HG02798 (cell line): ENCODE measurements at regions not wholly inside any gene's neighbourhood (a gene's known extent, or its start where the extent isn't known, plus 50 kb on each side); places are given as distances from the start of the nearest gene placed in this dataset.

Experiments
- ATAC-seq: cut with Tn5 transposase; IDR thresholded peaks from one replicate; pipeline ENCODE4 v1.9.1; 2021; ENCODE audit warnings: mild to moderate bottlenecking; ENCODE audit not compliant: unreplicated experiment, poor library complexity

DNA sequence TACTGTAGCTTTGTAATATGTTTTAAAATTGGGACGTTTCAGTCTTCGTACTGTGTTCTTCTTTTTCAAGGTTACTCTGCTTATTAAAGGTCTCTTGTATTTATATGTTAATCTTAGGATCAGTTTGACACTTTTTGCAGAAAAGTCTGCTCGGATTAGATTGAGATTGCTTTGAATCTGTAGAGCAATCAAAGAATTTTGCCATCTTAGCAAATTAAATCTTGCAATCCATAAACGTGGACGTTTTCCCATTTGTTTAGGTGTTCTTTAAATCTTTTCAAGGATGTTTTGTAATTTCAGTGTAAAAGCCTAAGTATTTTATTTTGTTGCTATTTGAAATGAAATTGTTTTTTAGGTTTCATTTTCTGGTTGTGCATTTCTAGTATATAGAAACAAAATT, 78.0 kb upstream of the GTSF1L start:
- ATAC-seq, result no peak

DNA sequence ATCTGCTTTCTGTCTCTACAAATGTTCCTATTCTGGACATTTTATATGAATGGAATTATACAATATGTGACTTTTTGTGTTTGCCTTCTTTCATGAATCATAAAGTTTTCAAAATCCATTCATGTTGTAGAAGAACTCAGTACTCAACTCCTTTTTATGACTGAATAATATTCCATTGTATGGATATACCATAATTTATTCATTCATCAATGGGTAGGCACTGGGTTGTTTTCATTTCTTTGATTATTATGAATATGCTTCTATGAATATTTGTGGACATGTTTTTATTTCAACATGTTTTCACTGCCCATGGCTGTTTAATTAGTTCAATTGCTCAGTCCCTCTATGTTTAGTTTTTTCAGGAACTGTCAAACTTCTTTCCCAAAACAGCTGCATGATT, 76.5 kb upstream of the GTSF1L start:
- no peak for ATAC-seq

DNA sequence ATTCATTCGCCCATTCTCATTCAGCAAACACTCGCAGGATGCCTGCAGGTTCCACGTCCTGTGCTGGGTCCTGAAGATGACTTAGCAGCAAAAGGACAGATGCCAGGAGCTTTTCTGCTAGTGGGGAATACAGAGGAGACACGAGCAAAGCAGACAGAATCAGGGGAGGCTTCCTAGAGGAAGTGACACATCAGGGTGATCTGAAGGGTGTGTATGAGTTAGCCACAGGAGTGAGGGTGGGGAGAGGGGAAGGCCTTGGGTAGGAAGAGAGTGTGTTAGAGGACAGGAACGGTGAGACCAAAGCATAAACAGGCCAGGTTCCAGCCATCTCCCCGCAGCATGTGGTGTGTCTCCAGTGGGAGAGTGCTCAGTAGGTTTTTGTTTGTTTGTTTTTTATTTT, 73.4 kb upstream of the GTSF1L start:
- no peak for ATAC-seq

DNA sequence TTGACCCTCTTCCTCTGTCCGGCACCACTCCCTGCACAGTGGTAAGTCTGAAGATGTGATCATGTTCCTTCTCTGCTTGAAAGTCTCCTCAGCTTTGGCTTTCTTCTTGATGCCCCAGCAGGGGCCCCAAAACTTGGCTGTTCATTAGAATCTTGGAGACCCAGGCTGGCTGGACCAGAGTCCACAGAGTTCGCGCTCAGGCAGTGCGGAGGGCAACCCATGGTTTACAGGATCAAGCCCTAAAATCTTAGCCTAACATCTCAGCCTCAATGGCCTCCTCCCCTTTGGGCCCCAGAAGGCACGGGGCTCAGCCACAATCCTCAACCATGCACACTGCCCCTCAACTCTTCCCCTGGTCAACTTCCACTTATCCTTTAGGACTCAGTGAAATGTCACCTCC, 72.9 kb upstream of the GTSF1L start:
- no peak for ATAC-seq

DNA sequence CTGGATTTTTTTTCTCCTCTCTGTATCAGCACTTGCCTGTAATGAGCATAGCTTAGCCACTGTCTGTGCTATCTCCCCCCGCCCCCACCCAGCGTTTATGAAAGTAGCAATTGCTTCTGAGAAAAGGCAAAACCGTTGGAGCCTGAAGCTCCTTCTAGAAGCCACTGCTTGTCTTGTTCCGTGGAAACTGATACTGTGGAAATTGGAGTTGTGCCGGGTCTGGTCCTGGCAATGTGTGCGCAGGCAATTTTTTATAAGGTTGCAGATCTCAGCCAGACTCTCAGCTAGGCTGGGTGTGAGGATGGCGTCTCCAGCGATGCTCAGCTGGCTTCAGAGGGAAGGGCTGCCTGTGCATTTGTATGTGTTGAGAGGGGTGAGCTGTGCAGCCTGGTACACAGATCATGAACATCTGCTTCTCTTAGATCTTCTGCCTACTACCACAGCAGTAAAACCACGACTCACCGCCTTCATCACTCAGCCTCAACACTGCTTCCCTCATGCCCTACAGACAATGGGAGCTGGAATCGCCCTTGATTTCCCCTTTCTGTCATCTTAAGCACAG, 72.4 kb upstream of the GTSF1L start:
- no peak for ATAC-seq

DNA sequence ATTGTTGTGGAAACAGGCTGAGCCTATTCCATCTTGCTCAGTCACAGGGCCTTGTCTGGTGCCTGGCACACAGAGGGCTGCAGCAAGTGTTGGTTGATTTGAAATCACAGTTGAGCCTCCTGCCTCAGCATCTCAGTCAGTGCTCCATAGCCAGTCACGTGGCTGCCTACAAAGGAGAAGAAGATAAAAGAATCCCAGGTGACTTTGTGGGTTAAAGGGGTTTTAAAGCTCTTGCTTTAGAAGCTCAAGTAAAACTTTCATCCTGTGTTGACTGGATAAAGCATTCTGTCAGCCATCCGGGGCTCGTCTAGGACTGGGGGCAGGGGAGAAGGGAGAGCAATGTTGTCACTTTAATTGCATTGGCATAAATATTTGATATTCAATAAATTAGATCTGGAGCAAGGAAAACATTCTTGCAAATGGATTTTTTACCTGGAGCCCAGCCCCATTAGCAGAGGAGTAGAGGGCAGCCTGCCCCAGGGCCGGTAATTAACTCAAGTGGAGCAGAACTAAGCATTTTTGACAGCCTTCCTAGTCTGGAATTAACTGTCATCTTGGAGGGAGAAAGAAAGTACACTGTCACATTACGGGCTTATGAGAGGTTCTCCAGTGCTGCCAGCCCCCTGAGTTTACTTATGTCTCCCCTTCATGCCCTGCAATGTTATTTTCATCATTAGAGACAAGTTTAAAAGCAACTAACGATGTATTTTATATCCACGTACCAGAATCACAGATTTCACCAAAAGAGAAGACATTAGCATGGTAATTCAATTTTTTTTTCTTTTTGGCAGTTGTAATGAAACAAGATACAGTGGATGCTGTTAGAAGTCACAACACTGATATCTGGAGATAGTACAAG, 71.7 kb upstream of the GTSF1L start:
- ATAC-seq, result no peak

DNA sequence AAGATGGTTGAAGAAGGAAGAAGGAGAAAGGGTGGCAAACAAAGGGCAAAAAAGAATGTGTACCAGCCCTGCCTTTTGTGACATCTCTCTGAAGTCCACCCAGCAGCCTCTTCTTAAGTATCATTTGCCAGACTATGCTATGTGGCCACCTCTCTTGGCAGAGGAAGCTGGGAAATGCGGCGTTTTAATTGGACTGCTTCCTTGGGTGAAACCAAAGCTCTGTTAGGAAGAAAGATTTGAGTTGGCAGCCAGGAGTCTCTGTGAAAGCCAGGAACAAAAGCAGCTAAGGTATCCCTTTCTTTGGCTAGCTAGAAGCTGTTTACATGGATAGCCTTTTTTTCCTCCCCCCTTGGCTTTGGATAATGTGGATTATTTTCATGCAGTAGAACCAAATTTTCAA, 67.5 kb upstream of the GTSF1L start:
- ATAC-seq, result no peak

DNA sequence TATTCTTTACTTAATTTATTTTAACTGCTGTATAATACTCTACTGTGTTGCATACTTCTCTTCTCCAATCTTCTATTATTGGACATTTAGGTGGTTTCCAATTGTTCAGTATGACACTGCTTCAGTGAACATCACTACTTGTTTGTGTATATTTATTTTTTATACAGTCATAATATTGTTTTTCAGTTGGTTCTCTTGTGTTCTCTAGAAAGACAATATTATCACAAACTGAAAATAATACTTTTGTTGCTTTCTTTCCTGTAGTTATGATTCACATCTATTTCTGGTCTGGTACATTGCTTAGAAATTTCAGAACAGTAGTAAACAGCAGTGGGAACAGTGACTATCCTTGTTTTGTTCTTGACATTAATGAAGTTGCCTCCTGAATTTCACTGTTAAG, 62.8 kb upstream of the GTSF1L start:
- ATAC-seq, result no peak

DNA sequence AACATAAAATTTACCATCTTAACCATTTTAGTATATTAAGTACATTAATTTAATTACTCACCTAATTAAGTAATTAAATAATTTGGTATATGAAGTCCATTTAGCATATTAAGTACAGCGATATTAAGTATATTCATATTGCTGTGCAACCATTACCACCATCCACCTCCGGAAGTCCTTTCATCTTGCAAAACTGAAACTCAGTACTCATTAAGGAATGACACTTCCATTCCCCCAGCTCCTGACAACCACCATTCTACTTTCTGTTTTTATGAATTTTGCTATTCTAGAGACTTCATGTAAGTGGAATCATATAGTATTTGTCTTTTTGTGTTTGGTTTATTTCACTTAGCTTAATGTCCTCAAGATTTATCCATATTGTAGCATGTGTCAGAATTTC, 61.1 kb upstream of the GTSF1L start:
- no peak for ATAC-seq

DNA sequence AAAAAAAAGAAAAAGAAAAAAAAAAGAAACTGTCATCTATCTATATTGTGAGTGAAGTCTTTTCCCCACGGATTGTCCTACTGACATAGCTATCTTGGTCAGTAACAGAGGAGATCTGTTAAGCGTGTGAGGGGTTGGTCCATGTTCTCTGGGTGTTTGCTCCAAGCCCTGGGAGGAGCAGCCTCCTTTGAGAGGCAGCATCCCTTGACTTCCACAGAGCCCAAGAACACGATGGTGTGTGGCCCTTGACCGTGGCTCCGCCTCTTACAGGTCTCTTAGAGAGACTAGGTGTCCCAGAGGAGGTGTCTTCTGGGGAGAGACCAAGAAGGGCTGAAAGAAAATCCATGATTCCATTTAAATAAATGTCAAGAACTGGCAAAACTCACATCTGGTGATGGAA, 60.1 kb upstream of the GTSF1L start:
- ATAC-seq, result no peak

DNA sequence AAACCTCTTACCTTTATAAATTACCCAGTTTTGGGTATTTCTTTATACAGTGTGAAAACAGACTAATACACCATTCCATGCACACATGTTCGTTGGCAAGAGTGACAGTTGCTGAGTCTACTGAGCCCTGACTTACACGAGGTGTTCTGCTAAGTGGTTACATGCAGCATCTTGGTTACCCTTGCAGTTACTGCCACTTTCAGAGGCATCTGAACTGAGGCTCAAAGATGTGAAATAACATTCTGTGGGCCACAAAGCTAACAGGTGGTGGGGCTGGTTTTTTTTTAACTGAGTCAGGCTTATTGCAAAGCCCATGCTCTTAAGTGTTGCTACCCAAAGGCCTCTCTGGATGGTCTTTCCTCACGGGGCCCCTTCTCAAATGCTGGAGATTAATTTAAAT, 54.4 kb upstream of the GTSF1L start:
- no peak for ATAC-seq

DNA sequence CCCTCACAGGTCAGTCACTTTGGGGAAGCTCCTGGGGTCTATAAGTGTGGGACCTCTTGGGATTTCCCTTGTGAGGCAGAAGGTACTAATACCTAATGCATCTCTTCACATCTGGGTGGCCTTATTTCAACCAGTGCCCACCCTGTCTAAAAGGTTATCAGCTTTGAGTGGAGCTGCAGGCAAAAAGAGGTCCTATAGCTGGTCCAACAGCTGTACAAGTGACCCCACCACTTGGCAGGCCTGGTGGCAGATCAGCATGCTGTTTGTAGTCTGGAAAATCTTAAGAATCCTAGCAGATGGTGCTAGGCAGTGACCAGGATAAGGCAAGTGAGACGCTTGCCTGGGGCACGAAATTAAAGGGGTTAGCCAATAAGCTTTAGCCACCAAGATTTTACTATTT, 51.6 kb upstream of the GTSF1L start:
- no peak for ATAC-seq

DNA sequence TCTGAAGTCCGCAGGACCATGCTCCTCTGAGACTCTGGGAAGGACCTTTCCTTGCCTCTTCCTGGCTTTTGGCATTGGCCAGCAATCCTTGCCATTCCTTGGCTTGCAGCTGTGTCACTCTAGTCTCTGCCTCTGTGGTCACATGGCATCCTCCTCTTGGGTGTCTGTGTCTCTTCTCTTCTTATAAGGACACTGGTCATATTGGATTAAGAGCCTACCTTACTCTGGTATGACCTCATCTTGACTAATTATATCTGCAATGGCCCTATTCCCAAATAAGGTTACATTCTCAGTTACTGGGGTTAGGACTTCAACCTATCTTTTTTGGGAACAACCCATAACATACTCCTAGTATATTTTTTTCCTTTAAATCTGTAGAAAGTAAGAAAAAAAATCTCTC, 49.9 kb upstream of the GTSF1L start:
- ATAC-seq, result no peak
